BLaER1 (cell line): ENCODE measurements at regions not wholly inside any gene's neighbourhood (a gene's known extent, or its start where the extent isn't known, plus 50 kb on each side); places are given as distances from the start of the nearest gene placed in this dataset.
"Not testable (repeated sequence)": the region's sequence is repeated elsewhere in the genome, so short reads cannot be mapped to it uniquely, and the experiment has no call there.

Experiments used
- H3K27ac ChIP-seq: shearing (Covaris generic); formaldehyde crosslinking; 2 replicates; pipeline ENCODE4 v1.8.1; 2022
- H3K27me3 ChIP-seq: shearing (Covaris generic); formaldehyde crosslinking; 2 replicates; pipeline ENCODE4 v1.8.1; 2022
- H3K36me3 ChIP-seq: shearing (Covaris generic); formaldehyde crosslinking; 2 replicates; pipeline ENCODE4 v1.8.1; 2022
- H3K4me1 ChIP-seq: shearing (Covaris generic); formaldehyde crosslinking; 2 replicates; pipeline ENCODE4 v1.8.1; 2022
- H3K4me2 ChIP-seq: shearing (Covaris generic); formaldehyde crosslinking; 2 replicates; pipeline ENCODE4 v1.8.1; 2022
- H3K4me3 ChIP-seq: shearing (Covaris generic); formaldehyde crosslinking; 2 replicates; pipeline ENCODE4 v1.8.1; 2022
- H3K9ac ChIP-seq: shearing (Covaris generic); formaldehyde crosslinking; 2 replicates; pipeline ENCODE4 v1.8.1; 2022
- H3K9me3 ChIP-seq: shearing (Covaris generic); formaldehyde crosslinking; 2 replicates; pipeline ENCODE4 v1.8.1; 2022
- H4K20me1 ChIP-seq: shearing (Covaris generic); formaldehyde crosslinking; 2 replicates; pipeline ENCODE4 v1.8.1; 2022
- Cebpa-rat ChIP-seq: shearing (Covaris generic); IDR thresholded peaks from 2 replicates; pipeline ENCODE4 v1.8.1; 2022

GRCh38 chr7:149595541-149595940 is 97.9 kb upstream of the ZNF746 start:
- TF ChIP-seq Cebpa-rat: no peak
- H3K4me1 ChIP-seq: peaks cover 16% of the 10 kb centered on the region
- peaks cover 57% of the 10 kb centered on the region for H4K20me1 ChIP-seq
- no peaks in the 10 kb centered on the region for H3K27me3 ChIP-seq
- no peak overlapping the region for H3K27ac ChIP-seq
- H3K9me3 ChIP-seq: no peaks in the 10 kb centered on the region
- H3K36me3 ChIP-seq: peaks cover 88% of the 10 kb centered on the region
- H3K4me3 ChIP-seq: no peak overlapping the region
- no peak overlapping the region for H3K9ac ChIP-seq
- no peak overlapping the region for H3K4me2 ChIP-seq

DNA sequence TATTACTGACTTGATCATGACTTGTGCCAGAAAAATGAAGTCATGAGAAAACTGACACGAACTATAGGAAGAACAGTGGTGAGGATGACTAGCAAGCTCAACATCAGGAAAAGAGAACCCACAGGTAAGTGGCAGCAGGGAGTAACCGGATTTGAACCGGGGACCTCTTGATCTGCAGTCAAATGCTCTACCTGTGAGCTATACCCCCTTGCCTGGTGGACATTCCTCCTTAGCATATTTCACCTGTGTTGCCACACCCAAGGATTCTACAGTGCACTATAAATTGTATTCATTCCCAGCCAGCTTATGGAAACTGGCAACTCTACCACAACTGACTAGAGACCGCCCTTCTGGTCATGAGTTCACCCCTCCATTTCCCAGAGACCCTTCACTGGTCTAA is 97.5 kb upstream of the ZNF746 start:
- Histone ChIP-seq H4K20me1 (peaks cover 52% of the 10 kb centered on the region), H3K9me3 (no peaks in the 10 kb centered on the region), H3K27me3 (no peaks in the 10 kb centered on the region), H3K27ac (no peak overlapping the region), H3K36me3 (peaks cover 92% of the 10 kb centered on the region), H3K4me3 (no peak overlapping the region), H3K9ac (no peak overlapping the region), H3K4me1 (peaks cover 12% of the 10 kb centered on the region), H3K4me2 (no peak overlapping the region)
- TF ChIP-seq Cebpa-rat: no peak

GRCh38 chr7:149588930-149589329 is 91.3 kb upstream of the ZNF746 start:
- Histone ChIP-seq H3K4me1 (no peaks in the 10 kb centered on the region), H3K36me3 (peaks cover 98% of the 10 kb centered on the region), H3K27ac (no peak overlapping the region), H4K20me1 (peaks cover 20% of the 10 kb centered on the region; the same call in 1 of the 2 replicates), H3K9me3 (peaks cover 40% of the 10 kb centered on the region), H3K27me3 (no peaks in the 10 kb centered on the region), H3K4me3 (no peak overlapping the region), H3K9ac (no peak overlapping the region), H3K4me2 (no peak overlapping the region)
- no peak for TF ChIP-seq Cebpa-rat

DNA sequence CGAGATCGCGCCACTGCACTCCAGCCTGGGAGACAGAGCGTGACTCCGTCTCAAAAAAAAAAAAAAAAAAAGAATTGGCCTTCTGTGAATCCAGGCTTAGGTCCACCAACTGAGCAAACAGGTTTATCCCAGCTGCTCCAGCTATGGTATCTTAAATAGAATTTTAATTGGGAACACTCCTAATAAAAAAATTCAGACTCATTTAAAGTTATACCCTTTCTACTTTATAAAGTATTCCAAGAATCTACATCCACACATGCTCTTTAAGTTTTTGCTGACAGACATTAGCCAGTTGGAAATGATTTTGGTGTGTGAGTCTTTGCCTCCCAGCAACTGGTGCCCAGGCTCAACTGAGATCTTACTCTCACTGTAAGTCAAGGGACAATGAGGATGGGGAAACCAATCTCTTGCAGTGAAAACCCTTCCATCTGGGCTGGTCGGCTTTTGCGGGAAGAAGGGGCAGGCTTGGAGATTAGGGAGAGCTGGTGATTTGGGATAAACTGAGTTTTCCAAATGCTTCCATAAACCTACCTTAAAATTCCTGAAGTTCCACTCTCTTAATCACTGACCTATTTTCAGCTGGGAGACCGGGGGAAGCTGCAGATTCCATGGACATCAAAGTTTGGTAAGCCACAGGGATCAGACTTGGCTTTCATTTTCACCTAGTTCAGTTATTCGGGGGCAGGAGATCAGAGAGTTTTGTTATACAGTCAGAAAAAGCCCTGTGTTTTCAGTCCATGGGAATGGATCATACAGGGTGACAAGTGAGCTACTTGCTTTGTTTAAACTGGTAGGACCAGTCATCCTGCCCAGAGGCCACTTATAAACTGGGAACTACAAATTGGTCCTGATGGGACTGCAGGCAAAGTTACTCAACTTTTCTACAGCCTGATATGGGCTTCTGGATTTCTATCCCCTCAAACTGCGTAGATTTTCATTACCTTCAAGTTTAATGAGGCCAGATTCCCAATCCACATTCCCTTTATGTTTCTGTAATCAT is 89.3 kb upstream of the ZNF746 start:
- Histone ChIP-seq H3K27ac (no peak overlapping the region), H3K36me3 (peaks cover 100% of the 10 kb centered on the region), H3K9me3 (peaks cover 59% of the 10 kb centered on the region)

DNA sequence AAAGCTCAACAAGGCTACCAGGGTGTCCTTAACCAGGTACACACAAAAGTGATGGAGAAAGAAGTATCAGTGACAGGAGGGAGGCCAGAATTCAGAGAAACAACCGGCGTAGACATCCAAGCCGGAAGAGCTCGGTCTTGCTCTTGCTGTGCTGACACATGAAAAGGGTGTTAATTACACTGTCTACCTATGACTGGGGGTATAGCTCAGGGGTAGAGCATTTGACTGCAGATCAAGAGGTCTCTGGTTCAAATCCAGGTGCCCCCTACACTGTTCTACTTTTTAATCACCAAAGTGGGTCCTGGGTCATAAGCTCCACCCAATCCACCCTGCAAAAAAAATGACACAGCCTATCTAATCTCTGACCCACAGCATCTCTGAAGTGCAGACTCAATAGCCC is 86.9 kb upstream of the ZNF746 start:
- no peak for TF ChIP-seq Cebpa-rat
- Histone ChIP-seq H4K20me1 (no peaks in the 10 kb centered on the region), H3K4me2 (no peak overlapping the region), H3K36me3 (peaks cover 97% of the 10 kb centered on the region), H3K27me3 (no peaks in the 10 kb centered on the region), H3K9me3 (peaks cover 83% of the 10 kb centered on the region), H3K4me1 (no peaks in the 10 kb centered on the region), H3K9ac (no peak overlapping the region), H3K4me3 (no peak overlapping the region), H3K27ac (no peak overlapping the region)

More for the DNA sequence above, 89.3 kb upstream of the ZNF746 start:
- Histone ChIP-seq H3K27me3 (no peaks in the 10 kb centered on the region), H3K4me2 (no peak overlapping the region), H3K4me3 (no peak overlapping the region), H4K20me1 (peaks cover 4% of the 10 kb centered on the region; the same call in 1 of the 2 replicates), H3K9ac (no peak overlapping the region), H3K4me1 (no peaks in the 10 kb centered on the region)
- TF ChIP-seq Cebpa-rat: no peak

DNA sequence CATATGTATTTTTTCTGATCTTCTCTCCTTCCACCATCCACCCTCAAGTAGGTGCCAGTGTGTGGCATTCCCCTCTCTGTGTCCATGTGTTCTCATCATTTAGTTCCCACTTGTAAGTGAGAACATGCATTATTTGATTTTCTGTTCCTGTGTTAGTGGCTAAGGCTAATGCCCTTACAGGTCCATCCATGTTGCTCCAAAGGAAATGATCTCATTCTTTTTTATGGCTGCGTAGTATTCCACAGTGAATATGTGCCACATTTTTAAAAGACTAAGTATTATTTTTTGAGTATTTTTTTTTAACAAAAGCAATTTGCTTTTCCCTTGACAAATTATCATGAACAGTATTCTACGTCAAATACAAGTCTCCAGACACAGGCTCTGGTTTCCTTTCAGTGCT is 86.4 kb upstream of the ZNF746 start:
- H3K36me3 ChIP-seq: peaks cover 97% of the 10 kb centered on the region

DNA sequence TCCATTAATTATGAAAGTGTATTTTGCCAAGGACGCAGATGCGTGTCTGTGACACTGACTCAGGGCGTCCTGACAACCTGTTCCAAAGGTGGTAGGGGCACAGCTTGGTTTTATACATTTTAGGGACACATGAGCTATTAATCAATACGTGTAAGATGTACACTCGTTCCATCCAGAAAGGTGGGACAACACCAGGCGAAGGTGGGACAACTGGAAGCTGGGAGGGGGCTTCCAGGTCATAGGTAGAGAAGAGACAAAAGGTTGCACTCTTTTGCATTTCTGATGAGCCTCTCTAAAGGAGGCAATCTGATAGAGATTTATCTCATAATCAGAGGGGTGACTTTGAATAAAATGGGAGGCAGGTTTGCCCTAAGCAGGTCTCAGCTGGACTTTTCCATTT is 82.7 kb upstream of the ZNF746 start:
- H4K20me1 ChIP-seq: no peaks in the 10 kb centered on the region
- H3K9ac ChIP-seq: no peak overlapping the region
- H3K36me3 ChIP-seq: peaks cover 71% of the 10 kb centered on the region
- H3K4me3 ChIP-seq: no peak overlapping the region
- H3K9me3 ChIP-seq: peaks cover 81% of the 10 kb centered on the region
- H3K4me2 ChIP-seq: no peak overlapping the region
- H3K27me3 ChIP-seq: no peaks in the 10 kb centered on the region
- no peak overlapping the region for H3K27ac ChIP-seq
- no peaks in the 10 kb centered on the region for H3K4me1 ChIP-seq
- TF ChIP-seq Cebpa-rat: no peak

More for the DNA sequence above, 86.4 kb upstream of the ZNF746 start:
- H3K27me3 ChIP-seq: no peaks in the 10 kb centered on the region
- no peak for TF ChIP-seq Cebpa-rat
- no peaks in the 10 kb centered on the region for H4K20me1 ChIP-seq
- no peak overlapping the region for H3K4me3 ChIP-seq
- no peak overlapping the region for H3K27ac ChIP-seq
- H3K4me2 ChIP-seq: no peak overlapping the region
- no peaks in the 10 kb centered on the region for H3K4me1 ChIP-seq
- no peak overlapping the region for H3K9ac ChIP-seq
- peaks cover 88% of the 10 kb centered on the region for H3K9me3 ChIP-seq

DNA sequence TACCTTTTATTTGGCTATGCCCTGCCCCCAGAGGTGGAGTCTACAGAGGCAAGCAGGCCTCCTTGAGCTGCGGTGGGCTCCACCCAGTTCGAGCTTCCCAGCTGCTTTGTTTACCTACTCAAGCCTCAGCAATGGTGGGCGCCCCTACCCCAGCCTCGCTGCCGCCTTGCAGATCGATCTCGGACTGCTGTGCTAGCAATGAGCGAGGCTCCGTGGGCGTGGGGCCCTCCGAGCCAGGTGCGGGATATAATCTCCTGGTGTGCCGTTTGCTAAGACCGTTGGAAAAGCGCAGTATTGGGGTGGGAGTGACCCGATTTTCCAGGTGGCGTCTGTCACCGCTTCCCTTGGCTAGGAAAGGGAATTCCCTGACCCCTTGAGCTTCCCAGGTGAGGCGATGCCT is 81.8 kb upstream of the ZNF746 start:
- not testable (repeated sequence) for H3K4me3 ChIP-seq, H3K27me3 ChIP-seq, H3K27ac ChIP-seq, H3K4me2 ChIP-seq, H4K20me1 ChIP-seq, H3K4me1 ChIP-seq, H3K9ac ChIP-seq
- H3K36me3 ChIP-seq: peaks cover 61% of the 10 kb centered on the region
- H3K9me3 ChIP-seq: peaks cover 75% of the 10 kb centered on the region

DNA sequence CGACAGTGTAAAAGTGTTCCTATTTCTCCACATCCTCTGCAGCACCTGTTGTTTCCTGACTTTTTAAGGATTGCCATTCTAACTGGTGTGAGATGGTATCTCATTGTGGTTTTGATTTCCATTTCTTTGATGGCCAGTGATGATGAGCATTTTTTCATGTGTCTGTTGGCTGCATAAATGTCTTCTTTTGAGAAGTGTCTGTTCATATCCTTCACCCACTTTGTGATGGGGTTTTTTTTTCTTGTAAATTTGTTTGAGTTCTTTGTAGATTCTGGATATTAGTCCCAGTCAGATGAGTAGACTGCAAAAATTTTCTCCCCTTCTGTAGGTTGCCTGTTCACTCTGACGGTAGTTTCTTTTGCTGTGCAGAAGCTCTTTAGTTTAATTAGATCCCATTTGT is 76.8 kb upstream of the ZNF746 start:
- H3K27me3 ChIP-seq, H3K4me1 ChIP-seq, H3K9ac ChIP-seq, H4K20me1 ChIP-seq, H3K4me3 ChIP-seq, H3K4me2 ChIP-seq, H3K27ac ChIP-seq: not testable (repeated sequence)
- peaks cover 73% of the 10 kb centered on the region for H3K9me3 ChIP-seq
- H3K36me3 ChIP-seq: peaks cover 36% of the 10 kb centered on the region

DNA sequence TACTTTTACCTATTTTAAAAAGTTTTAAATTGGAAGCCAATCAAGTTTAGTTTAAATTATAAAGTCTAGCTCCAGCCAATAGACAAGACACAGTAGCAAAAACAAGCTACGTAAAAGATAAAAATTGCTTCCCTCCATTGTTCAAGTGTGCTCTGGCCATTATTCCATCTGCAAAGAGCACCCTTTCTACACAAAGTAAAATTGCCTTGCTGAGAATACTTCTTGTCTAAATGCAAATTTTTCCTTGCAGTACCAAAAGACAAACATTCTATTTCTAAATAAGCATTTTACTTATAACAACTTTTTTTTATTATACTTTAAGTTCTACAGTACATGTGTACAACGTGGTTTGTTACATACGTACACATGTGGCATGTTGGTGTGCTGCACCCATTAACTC is 75.9 kb upstream of the ZNF746 start:
- H3K9me3 ChIP-seq: peaks cover 73% of the 10 kb centered on the region
- no peak overlapping the region for H3K27ac ChIP-seq
- no peak overlapping the region for H3K9ac ChIP-seq
- no peak overlapping the region for H3K4me3 ChIP-seq
- H3K4me2 ChIP-seq: no peak overlapping the region
- no peaks in the 10 kb centered on the region for H4K20me1 ChIP-seq
- no peak for TF ChIP-seq Cebpa-rat
- H3K36me3 ChIP-seq: peaks cover 36% of the 10 kb centered on the region
- H3K4me1 ChIP-seq: no peaks in the 10 kb centered on the region
- no peaks in the 10 kb centered on the region for H3K27me3 ChIP-seq

- not testable (repeated sequence) for H3K4me2 ChIP-seq, H4K20me1 ChIP-seq, H3K27me3 ChIP-seq, H3K27ac ChIP-seq, H3K4me3 ChIP-seq, H3K9ac ChIP-seq, H3K4me1 ChIP-seq
- Histone ChIP-seq H3K9me3 (peaks cover 73% of the 10 kb centered on the region), H3K36me3 (peaks cover 36% of the 10 kb centered on the region)
Measured at GRCh38 chr7:149572920-149573319, 75.3 kb upstream of the ZNF746 start.
